Erythroblast (primary cell): ENCODE measurements at regions not wholly inside any gene's neighbourhood (a gene's known extent, or its start where the extent isn't known, plus 50 kb on each side); places are given as distances from the start of the nearest gene placed in this dataset.

Experiments used
- GATA1 ChIP-seq: IDR thresholded peaks from 2 replicates; pipeline ENCODE4 v1.6.1; 2011; ENCODE audit warnings: low read depth, mild to moderate bottlenecking, control low read depth, low read length, moderate library complexity
- POLR2A ChIP-seq: IDR thresholded peaks from 2 replicates; pipeline ENCODE4 v1.6.1; 2011; ENCODE audit warnings: mild to moderate bottlenecking, low read length

DNA sequence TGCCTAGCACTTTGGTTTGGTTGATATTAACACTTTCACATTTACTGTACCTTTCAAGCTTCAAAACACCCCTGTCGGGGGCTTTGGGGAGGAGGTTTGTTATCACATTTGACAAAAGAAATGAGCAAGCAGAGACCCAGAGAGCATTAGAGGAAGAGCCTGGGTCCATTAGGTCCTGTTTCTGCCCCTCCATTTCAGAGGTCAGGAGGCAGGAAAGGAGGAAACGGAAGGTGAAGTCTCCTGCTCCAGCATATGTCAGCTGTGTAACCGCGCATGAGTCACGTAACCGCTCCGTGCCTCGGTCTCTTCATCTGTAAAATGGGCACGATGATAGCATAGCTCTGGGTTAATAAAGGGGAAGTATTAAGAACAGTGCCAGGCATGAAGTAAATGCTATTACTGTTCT is 201.9 kb upstream of the BCOR start:
- TF ChIP-seq GATA1 (no peak), POLR2A (no peak)
